GM19193 (cell line): ENCODE measurements at regions not wholly inside any gene's neighbourhood (a gene's known extent, or its start where the extent isn't known, plus 50 kb on each side); places are given as distances from the start of the nearest gene placed in this dataset.

Experiments
- POLR2A ChIP-seq: IDR thresholded peaks from 4 replicates; pipeline ENCODE4 v1.6.1; 2011; ENCODE audit not compliant: insufficient read depth, insufficient read length; ENCODE audit errors: extremely low read depth

DNA sequence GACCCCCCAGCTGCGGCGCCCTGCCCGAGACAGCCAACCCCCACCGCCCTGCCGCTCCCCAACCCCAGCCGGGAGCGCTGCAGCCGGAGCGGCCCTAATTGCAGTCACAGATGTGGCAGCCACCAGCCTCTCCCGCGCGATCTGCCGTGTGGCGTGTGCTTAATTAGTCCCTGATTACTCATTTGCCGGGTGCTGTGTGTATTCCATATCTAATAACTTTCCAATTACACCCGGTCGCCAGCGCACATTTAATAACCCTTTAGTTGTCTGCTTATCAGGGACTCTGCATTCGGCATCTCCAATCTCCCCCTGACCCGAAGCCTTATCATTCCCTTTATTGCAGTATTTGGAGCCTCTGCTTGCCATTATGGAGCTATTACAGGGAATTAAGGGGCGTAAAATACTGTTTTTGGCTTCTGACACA lies 236.7 kb upstream of the CIBAR2 start:
- TF ChIP-seq POLR2A, result no peak

DNA sequence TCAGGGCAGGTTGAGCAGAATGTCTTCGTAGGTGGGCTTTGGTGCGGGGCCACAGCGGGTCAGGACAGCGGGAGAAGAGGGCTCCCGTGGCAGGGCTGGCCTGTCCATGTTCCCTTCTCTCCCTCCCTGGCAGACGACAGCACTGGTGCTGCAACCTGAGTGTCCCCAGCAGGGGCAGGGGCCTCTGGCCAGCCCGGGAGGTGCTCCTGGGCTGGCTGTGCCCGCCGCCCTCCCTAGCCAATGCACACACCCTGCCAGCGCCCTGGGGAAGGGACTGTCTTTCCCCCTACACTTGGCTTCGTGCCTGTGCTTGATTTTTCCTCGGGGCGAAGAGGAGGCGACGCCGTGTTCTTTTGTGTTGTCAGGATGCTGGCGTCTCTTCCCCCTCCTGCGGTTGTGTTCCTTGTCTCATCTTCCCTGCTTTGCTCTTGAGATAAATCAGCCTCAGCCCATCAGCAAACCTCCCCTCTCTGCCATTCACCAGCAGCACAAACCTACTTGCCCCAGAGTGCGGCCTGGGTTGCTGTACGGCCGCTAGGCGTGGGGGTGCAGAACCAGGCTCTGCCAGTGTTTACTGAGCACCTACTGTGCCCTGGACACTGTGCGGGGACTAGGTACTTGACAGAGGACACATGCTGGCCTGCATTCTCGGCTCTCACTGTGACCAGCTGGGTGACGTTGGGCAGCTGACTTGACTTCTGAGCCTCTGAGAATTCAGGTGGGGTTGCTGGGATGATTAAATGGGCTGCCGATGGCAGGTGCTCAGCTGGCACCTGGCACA lies 237.3 kb upstream of the CIBAR2 start:
- TF ChIP-seq POLR2A, result no peak

- no peak for TF ChIP-seq POLR2A
Observed at GRCh38 chr16:85350146-85350728, 238.0 kb upstream of the CIBAR2 start.

DNA sequence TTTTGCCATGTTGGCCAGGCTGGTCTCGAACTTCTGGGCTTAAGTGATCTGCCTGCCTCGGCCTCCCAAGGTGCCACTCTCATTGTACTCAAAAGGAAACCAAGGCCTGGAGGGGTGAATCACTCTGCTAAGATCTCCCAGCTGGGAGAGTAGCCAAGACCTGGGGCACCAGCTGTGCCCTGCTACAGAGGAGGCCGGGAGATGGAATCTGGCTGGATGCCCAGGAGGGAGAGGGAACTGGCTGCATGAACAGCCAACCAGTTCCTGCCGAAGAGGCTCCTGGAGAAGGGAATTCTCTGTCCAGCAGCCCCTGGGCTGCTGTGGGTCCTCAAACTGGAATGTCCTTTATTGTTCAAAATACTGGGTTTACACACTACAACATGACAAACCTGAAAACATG lies 238.7 kb upstream of the CIBAR2 start:
- no peak for TF ChIP-seq POLR2A

GRCh38 chr16:85353013-85353412 lies 240.7 kb upstream of the CIBAR2 start:
- no peak for TF ChIP-seq POLR2A

GRCh38 chr16:85353839-85354685 lies 241.8 kb upstream of the CIBAR2 start:
- TF ChIP-seq POLR2A, result no peak

- no peak for TF ChIP-seq POLR2A
Observed at GRCh38 chr16:85354686-85355514, 242.6 kb upstream of the CIBAR2 start.

GRCh38 chr16:85355515-85355837 lies 243.2 kb upstream of the CIBAR2 start:
- TF ChIP-seq POLR2A, result no peak

DNA sequence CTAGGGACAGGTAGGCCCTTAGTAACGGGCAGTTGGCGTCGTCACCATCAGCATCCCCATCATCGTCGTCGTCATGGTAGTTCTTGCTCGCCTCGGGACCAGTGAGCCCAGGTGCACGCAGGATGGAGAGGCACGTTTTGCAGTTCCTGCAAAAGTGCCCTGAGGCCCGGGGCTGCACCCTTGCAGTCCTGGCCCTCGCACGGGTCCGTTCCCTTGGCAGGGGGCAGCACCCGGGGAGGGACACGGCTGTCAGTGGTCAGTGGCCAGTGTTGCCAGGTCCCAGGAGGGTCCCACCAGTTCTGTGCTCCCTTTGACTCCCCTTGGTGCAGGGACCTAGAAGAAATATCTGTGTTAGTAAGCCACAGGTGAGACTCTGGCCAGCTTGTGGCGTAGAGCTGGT lies 243.9 kb upstream of the CIBAR2 start:
- no peak for TF ChIP-seq POLR2A

- TF ChIP-seq POLR2A, result no peak
Observed at GRCh38 chr16:85357323-85357722, 245.1 kb upstream of the CIBAR2 start.

- no peak for TF ChIP-seq POLR2A
Observed at GRCh38 chr16:85357924-85358505, 245.7 kb upstream of the CIBAR2 start.

- TF ChIP-seq POLR2A, result no peak
Observed at GRCh38 chr16:85358704-85359146, 246.5 kb upstream of the CIBAR2 start.

- TF ChIP-seq POLR2A, result no peak
Observed at GRCh38 chr16:85359147-85359822, 247.0 kb upstream of the CIBAR2 start.
